22Rv1 (cell line): ENCODE measurements at regions not wholly inside any gene's neighbourhood (a gene's known extent, or its start where the extent isn't known, plus 50 kb on each side); places are given as distances from the start of the nearest gene placed in this dataset.

Source experiments
- CTCF ChIP-seq: fragments of 450-650 bp; IDR thresholded peaks from 2 replicates; pipeline ENCODE4 v1.5.1; 2017; ENCODE audit warnings: mild to moderate bottlenecking
- ZFX ChIP-seq: fragments of 450-650 bp; IDR thresholded peaks from 2 replicates; pipeline ENCODE4 v1.6.1; 2017; ENCODE audit warnings: antibody characterized with exemption, borderline replicate concordance

- TF ChIP-seq CTCF (no peak), ZFX (no peak)
These were observed 139.8 kb upstream of the ZC3H15 start for GRCh38 chr2:186346216-186346615.
